Esophagus squamous epithelium (tissue), 4 donors: ENCODE measurements at regions not wholly inside any gene's neighbourhood (a gene's known extent, or its start where the extent isn't known, plus 50 kb on each side); places are given as distances from the start of the nearest gene placed in this dataset.

Experiments
- CTCF ChIP-seq, 6 experiments: fragments of 450-650 bp in 4 of 6; fragments of 200-600 bp in 2 of 6; sonication (generic) in 2 of 6; IDR thresholded peaks; one replicate each; pipeline ENCODE4 v1.5.1; 2016 to 2019; ENCODE audit warnings: antibody characterized with exemption in 6 of 6, mild to moderate bottlenecking in 4 of 6, moderate library complexity in 4 of 6
- POLR2A ChIP-seq, 4 donors: fragments of 450-650 bp; IDR thresholded peaks; one replicate each; pipeline ENCODE4 v1.6.1; 2017; ENCODE audit warnings: antibody characterized with exemption in 4 of 4, mild to moderate bottlenecking in 4 of 4, moderate library complexity in 3 of 4

DNA sequence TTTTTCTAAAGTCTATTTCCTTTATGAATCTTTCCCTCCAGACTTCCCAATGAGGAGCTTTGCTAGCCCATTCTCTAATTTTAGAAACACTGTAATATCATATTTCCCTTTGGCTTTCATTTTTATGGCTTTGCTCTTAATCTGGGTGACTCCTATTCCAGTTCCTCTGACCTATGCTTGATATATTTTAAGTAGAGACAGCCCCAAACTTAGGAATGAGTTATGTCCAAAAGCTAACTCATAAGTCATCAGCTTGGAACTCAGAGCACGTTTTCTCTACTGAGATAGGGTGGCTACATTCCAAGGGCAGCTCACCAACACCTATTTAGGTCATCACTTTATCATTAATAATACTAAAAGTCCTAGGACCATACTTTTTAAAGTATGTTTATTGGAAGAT lies 77.8 kb downstream of the OR13H1 start:
- no peak for TF ChIP-seq CTCF (IDR thresholded peaks at IDR 0.05)
- no peak for TF ChIP-seq POLR2A (IDR thresholded peaks at IDR 0.05)
